H9 (cell line): ENCODE measurements at regions not wholly inside any gene's neighbourhood (a gene's known extent, or its start where the extent isn't known, plus 50 kb on each side); places are given as distances from the start of the nearest gene placed in this dataset.

ENCODE experiments used
- DNase-seq: peaks from one replicate; pipeline ENCODE4 v3.0.0-alpha.2; 2017
- H2AFZ ChIP-seq: one replicate; pipeline ENCODE4 v1.6.1; 2013; ENCODE audit warnings: mild to moderate bottlenecking, low read length, control low read depth, moderate library complexity
- H2AK5ac ChIP-seq: 2 replicates; pipeline ENCODE4 v1.6.1; 2013; ENCODE audit warnings: low read length, control low read depth, mixed read lengths; ENCODE audit not compliant: insufficient read length
- H2BK120ac ChIP-seq: one replicate; pipeline ENCODE4 v1.6.1; 2013; ENCODE audit warnings: low read depth, mild to moderate bottlenecking, low read length, control low read depth, inconsistent platforms; ENCODE audit not compliant: poor library complexity, severe bottlenecking
- H2BK12ac ChIP-seq: 2 replicates; pipeline ENCODE4 v1.6.1; 2013; ENCODE audit warnings: low read length, control low read depth, mixed read lengths, low read depth; ENCODE audit not compliant: insufficient read length
- H2BK15ac ChIP-seq: 2 replicates; pipeline ENCODE4 v1.6.1; 2013; ENCODE audit warnings: low read depth, low read length, control low read depth
- H2BK20ac ChIP-seq: one replicate; pipeline ENCODE4 v1.6.1; 2013; ENCODE audit warnings: low read depth, mild to moderate bottlenecking, low read length, control low read depth, inconsistent platforms; ENCODE audit not compliant: poor library complexity, severe bottlenecking
- H2BK5ac ChIP-seq: 2 replicates; pipeline ENCODE4 v1.6.1; 2013; ENCODE audit warnings: low read length, control low read depth, mixed read lengths; ENCODE audit not compliant: insufficient read length
- H3K14ac ChIP-seq: 2 replicates; pipeline ENCODE4 v1.6.1; 2013; ENCODE audit warnings: low read length, control low read depth; ENCODE audit not compliant: insufficient read depth
- H3K18ac ChIP-seq: 2 replicates; pipeline ENCODE4 v1.6.1; 2013; ENCODE audit warnings: low read depth, mild to moderate bottlenecking, mixed read lengths, low read length, control low read depth; ENCODE audit not compliant: insufficient read length
- H3K23ac ChIP-seq: 2 replicates; pipeline ENCODE4 v1.6.1; 2013; ENCODE audit warnings: low read length, control low read depth, mixed read lengths, low read depth; ENCODE audit not compliant: insufficient read length
- H3K23me2 ChIP-seq: 2 replicates; pipeline ENCODE4 v1.6.1; 2013; ENCODE audit warnings: low read depth, mild to moderate bottlenecking, mixed read lengths, low read length, control low read depth; ENCODE audit not compliant: insufficient read length, poor library complexity, severe bottlenecking
- H3K27ac ChIP-seq: 2 replicates; pipeline ENCODE4 v1.5.1; 2013; ENCODE audit warnings: low read length, control low read depth, mixed read lengths, low read depth; ENCODE audit not compliant: insufficient read length
- H3K27me3 ChIP-seq: 2 replicates; pipeline ENCODE4 v1.6.1; 2013; ENCODE audit warnings: low read length, control low read depth, inconsistent platforms; ENCODE audit not compliant: insufficient read depth
- H3K4ac ChIP-seq: 2 replicates; pipeline ENCODE4 v1.6.1; 2013; ENCODE audit warnings: low read depth, mild to moderate bottlenecking, control low read depth, inconsistent platforms, low read length, moderate library complexity
- H3K4me1 ChIP-seq: 2 replicates; pipeline ENCODE4 v1.6.1; 2013; ENCODE audit warnings: low read length, control low read depth, inconsistent platforms; ENCODE audit not compliant: insufficient read depth
- H3K4me2 ChIP-seq: 2 replicates; pipeline ENCODE4 v1.6.1; 2013; ENCODE audit warnings: low read length, control low read depth, mixed read lengths; ENCODE audit not compliant: insufficient read length, insufficient read depth
- H3K56ac ChIP-seq: 2 replicates; pipeline ENCODE4 v1.6.1; 2013; ENCODE audit warnings: low read depth, mild to moderate bottlenecking, mixed read lengths, low read length, control low read depth; ENCODE audit not compliant: insufficient read length
- H3K79me1 ChIP-seq: 2 replicates; pipeline ENCODE4 v1.6.1; 2013; ENCODE audit warnings: low read depth, mild to moderate bottlenecking, moderate library complexity, low read length, control low read depth, inconsistent platforms; ENCODE audit not compliant: insufficient read depth, poor library complexity, severe bottlenecking
- H3K79me2 ChIP-seq: 2 replicates; pipeline ENCODE4 v1.6.1; 2013; ENCODE audit warnings: low read length, control low read depth, inconsistent platforms; ENCODE audit not compliant: insufficient read depth
- H3K9ac ChIP-seq: 2 replicates; pipeline ENCODE4 v1.6.1; 2013; ENCODE audit warnings: low read length, control low read depth, mixed read lengths; ENCODE audit not compliant: insufficient read length; ENCODE audit errors: extremely low read depth
- H3K9me3 ChIP-seq: one replicate; pipeline ENCODE4 v1.6.1; 2013; ENCODE audit warnings: low read depth, low read length, inconsistent platforms; ENCODE audit not compliant: control insufficient read depth
- H3T11ph ChIP-seq: one replicate; pipeline ENCODE4 v1.6.1; 2013; ENCODE audit warnings: mild to moderate bottlenecking, low read length, control low read depth, inconsistent platforms
- H4K20me1 ChIP-seq: one replicate; pipeline ENCODE4 v1.6.1; 2013; ENCODE audit not compliant: control insufficient read depth, insufficient read length, insufficient read depth
- H4K5ac ChIP-seq: 2 replicates; pipeline ENCODE4 v1.6.1; 2013; ENCODE audit warnings: low read depth, mild to moderate bottlenecking, mixed read lengths, low read length, control low read depth; ENCODE audit not compliant: insufficient read length
- H4K8ac ChIP-seq: replicated peaks from 2 replicates; pipeline ENCODE4 v1.6.1; 2013; ENCODE audit warnings: low read length, control low read depth, mixed read lengths, low read depth; ENCODE audit not compliant: insufficient read length
- H4K91ac ChIP-seq: 2 replicates; pipeline ENCODE4 v1.6.1; 2013; ENCODE audit warnings: low read depth, mild to moderate bottlenecking, moderate library complexity, mixed read lengths, low read length, control low read depth; ENCODE audit not compliant: insufficient read length
- H3K27ac Mint-ChIP-seq, 3 experiments: 2 replicates in 2 of 3; 3 replicates in 1 of 3; pipeline ENCODE4 v1.8.0; 2020 to 2021; ENCODE audit warnings: mixed read lengths in 3 of 3, mild to moderate bottlenecking in 1 of 3, moderate library complexity in 1 of 3
- H3K27me3 Mint-ChIP-seq: 2 replicates; pipeline ENCODE4 v1.8.0; 2021; ENCODE audit warnings: low read depth, mild to moderate bottlenecking, moderate library complexity, mixed read lengths
- H3K36me3 Mint-ChIP-seq, 3 experiments: 2 replicates in 2 of 3; 3 replicates in 1 of 3; pipeline ENCODE4 v1.8.0; 2020 to 2021; ENCODE audit warnings: low read depth in 3 of 3, mixed read lengths in 3 of 3; ENCODE audit not compliant: insufficient read depth in 1 of 3
- H3K4me1 Mint-ChIP-seq, 2 experiments: 2 replicates each; pipeline ENCODE4 v1.8.0; 2020; ENCODE audit warnings: mixed read lengths in 2 of 2
- H3K4me3 Mint-ChIP-seq, 2 experiments: 2 replicates in 1 of 2; 3 replicates in 1 of 2; pipeline ENCODE4 v1.8.0; 2020 to 2021; ENCODE audit warnings: mild to moderate bottlenecking in 2 of 2, mixed read lengths in 2 of 2, moderate library complexity in 1 of 2
- H3K9me3 Mint-ChIP-seq, 2 experiments: 2 replicates in 1 of 2; 3 replicates in 1 of 2; pipeline ENCODE4 v1.8.0; 2020; ENCODE audit warnings: mild to moderate bottlenecking in 2 of 2, mixed read lengths in 2 of 2, moderate library complexity in 1 of 2
- WGBS: extraction: QIAGEN DNeasy Blood & Tissue Kit; methylation state at CpG from one replicate; pipeline ENCODE4 v1.1.7; 2013; ENCODE audit warnings: missing lambda C conversion rate, low lambda C conversion rate, mixed read lengths; ENCODE audit not compliant: insufficient read length; ENCODE audit errors: extremely low coverage; 5-methylcytosine and 5-hydroxymethylcytosine counted together
- TF ChIP-seq, protein P1 (sequence below): fragments of 200-600 bp; sonication (generic); conservative IDR thresholded peaks from 3 replicates; pipeline ENCODE4 v1.8.0; 2021; ENCODE audit warnings: antibody characterized with exemption, mild to moderate bottlenecking

GRCh38 chr2:216572582-216573578 lies 60.3 kb upstream of the IGFBP2 start:
- H3K4me1 Mint-ChIP-seq = peaks cover 19% of the 10 kb centered on the region in 2 experiments
- DNase-seq = no peak
- Histone ChIP-seq H3K27me3 (no peaks in the 10 kb centered on the region), H2BK15ac (no peak overlapping the region), H3K9ac (no peak overlapping the region), H2AK5ac (peak overlapping the region; percentile 2), H3K79me1 (no peaks in the 10 kb centered on the region), H4K5ac (no peak overlapping the region), H4K8ac (no peak overlapping the region), H3K14ac (no peak overlapping the region), H2BK20ac (no peak overlapping the region), H2BK5ac (no peak overlapping the region), H2BK12ac (no peak overlapping the region), H3K9me3 (no peaks in the 10 kb centered on the region), H3T11ph (no peak overlapping the region), H4K20me1 (no peaks in the 10 kb centered on the region), H3K4ac (no peak overlapping the region), H3K27ac (no peak overlapping the region), H3K23me2 (no peaks in the 10 kb centered on the region), H3K18ac (no peak overlapping the region), H3K4me1 (no peaks in the 10 kb centered on the region; the same call in 1 of the 2 replicates), H3K4me2 (no peak overlapping the region), H3K56ac (no peak overlapping the region), H3K79me2 (no peaks in the 10 kb centered on the region), H3K23ac (no peak overlapping the region), H2AFZ (no peak overlapping the region), H2BK120ac (no peak overlapping the region), H4K91ac (no peak overlapping the region)
- no CpG with 5 or more reads among the region's 12 CpGs for WGBS
- H3K9me3 Mint-ChIP-seq = peaks cover 9 to 11% of the 10 kb centered on the region in 2 experiments
- H3K36me3 Mint-ChIP-seq = peaks cover 4 to 10% (median 5%) of the 10 kb centered on the region in 3 experiments
- H3K27me3 Mint-ChIP-seq = no peaks in the 10 kb centered on the region; the same call in 1 of the 2 replicates
- TF ChIP-seq, protein P1, sequence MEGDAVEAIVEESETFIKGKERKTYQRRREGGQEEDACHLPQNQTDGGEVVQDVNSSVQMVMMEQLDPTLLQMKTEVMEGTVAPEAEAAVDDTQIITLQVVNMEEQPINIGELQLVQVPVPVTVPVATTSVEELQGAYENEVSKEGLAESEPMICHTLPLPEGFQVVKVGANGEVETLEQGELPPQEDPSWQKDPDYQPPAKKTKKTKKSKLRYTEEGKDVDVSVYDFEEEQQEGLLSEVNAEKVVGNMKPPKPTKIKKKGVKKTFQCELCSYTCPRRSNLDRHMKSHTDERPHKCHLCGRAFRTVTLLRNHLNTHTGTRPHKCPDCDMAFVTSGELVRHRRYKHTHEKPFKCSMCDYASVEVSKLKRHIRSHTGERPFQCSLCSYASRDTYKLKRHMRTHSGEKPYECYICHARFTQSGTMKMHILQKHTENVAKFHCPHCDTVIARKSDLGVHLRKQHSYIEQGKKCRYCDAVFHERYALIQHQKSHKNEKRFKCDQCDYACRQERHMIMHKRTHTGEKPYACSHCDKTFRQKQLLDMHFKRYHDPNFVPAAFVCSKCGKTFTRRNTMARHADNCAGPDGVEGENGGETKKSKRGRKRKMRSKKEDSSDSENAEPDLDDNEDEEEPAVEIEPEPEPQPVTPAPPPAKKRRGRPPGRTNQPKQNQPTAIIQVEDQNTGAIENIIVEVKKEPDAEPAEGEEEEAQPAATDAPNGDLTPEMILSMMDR = no peak
- no peak overlapping the region for H3K4me3 Mint-ChIP-seq
- H3K27ac Mint-ChIP-seq = peak overlapping the region in 1 of 3 experiments; percentile 38; a peak in 1 of 7 replicates
